ENCODE measurements at regions not wholly inside any gene's neighbourhood (a gene's known extent, or its start where the extent isn't known, plus 50 kb on each side); places are given as distances from the start of the nearest gene placed in this dataset.

DNA sequence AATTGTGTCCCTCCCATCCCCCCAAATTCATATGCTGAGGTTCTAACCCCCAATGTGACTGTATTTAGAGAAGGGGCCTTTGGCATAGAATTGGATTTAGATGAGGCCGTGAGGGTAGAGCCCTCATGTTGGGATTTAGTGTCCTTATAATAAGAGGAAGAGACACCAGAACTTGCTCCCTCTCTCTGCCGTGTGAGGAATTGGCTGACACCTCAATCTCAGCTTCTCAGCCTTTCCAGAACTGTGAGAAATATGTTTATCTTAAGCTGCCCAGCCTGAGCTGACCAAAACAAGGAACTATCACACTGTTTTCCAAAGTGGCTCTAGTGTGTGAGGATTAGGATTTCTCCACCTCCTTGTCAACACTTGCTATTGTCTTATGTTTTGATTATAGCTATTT is 400.0 kb upstream of the FZD8 start:
- TF ChIP-seq, protein P1, sequence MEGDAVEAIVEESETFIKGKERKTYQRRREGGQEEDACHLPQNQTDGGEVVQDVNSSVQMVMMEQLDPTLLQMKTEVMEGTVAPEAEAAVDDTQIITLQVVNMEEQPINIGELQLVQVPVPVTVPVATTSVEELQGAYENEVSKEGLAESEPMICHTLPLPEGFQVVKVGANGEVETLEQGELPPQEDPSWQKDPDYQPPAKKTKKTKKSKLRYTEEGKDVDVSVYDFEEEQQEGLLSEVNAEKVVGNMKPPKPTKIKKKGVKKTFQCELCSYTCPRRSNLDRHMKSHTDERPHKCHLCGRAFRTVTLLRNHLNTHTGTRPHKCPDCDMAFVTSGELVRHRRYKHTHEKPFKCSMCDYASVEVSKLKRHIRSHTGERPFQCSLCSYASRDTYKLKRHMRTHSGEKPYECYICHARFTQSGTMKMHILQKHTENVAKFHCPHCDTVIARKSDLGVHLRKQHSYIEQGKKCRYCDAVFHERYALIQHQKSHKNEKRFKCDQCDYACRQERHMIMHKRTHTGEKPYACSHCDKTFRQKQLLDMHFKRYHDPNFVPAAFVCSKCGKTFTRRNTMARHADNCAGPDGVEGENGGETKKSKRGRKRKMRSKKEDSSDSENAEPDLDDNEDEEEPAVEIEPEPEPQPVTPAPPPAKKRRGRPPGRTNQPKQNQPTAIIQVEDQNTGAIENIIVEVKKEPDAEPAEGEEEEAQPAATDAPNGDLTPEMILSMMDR (IDR thresholded peaks at IDR 0.05), result no peak
- no peak for TF ChIP-seq POLR2A (IDR thresholded peaks at IDR 0.05)
